UCSD-AML1 (cell line): ENCODE measurements at regions not wholly inside any gene's neighbourhood (a gene's known extent, or its start where the extent isn't known, plus 50 kb on each side); places are given as distances from the start of the nearest gene placed in this dataset.

Experiments
- DNase-seq: peaks from one replicate; lab custom pipeline; 2025; ENCODE audit not compliant: unreplicated experiment; lab: John Stamatoyannopoulos, UW

GRCh38 chr5:124093658-124094057 is 581.7 kb downstream of the CSNK1G3 start:
- no peak for DNase-seq

- no peak for DNase-seq
Measured at GRCh38 chr5:124090115-124090514, 578.1 kb downstream of the CSNK1G3 start.

GRCh38 chr5:124089578-124089977 is 577.6 kb downstream of the CSNK1G3 start:
- DNase-seq: no peak

- no peak for DNase-seq
Measured at GRCh38 chr5:124088289-124089032, 576.5 kb downstream of the CSNK1G3 start.

GRCh38 chr5:124087752-124088151 is 575.8 kb downstream of the CSNK1G3 start:
- DNase-seq: no peak

GRCh38 chr5:124080256-124080655 is 568.3 kb downstream of the CSNK1G3 start:
- DNase-seq: no peak

GRCh38 chr5:124079062-124079461 is 567.1 kb downstream of the CSNK1G3 start:
- no peak for DNase-seq

- DNase-seq: no peak
Measured at GRCh38 chr5:124074500-124074899, 562.5 kb downstream of the CSNK1G3 start.

GRCh38 chr5:124072570-124072969 is 560.6 kb downstream of the CSNK1G3 start:
- no peak for DNase-seq

- DNase-seq: no peak
Measured at GRCh38 chr5:124071039-124071438, 559.1 kb downstream of the CSNK1G3 start.

- no peak for DNase-seq
Measured at GRCh38 chr5:124065508-124065907, 553.5 kb downstream of the CSNK1G3 start.

- DNase-seq: no peak
Measured at GRCh38 chr5:124064956-124065355, 553.0 kb downstream of the CSNK1G3 start.

GRCh38 chr5:124061663-124062062 is 549.7 kb downstream of the CSNK1G3 start:
- no peak for DNase-seq

GRCh38 chr5:124061068-124061430 is 549.1 kb downstream of the CSNK1G3 start:
- DNase-seq: no peak

GRCh38 chr5:124060413-124061067 is 548.6 kb downstream of the CSNK1G3 start:
- DNase-seq: no peak

GRCh38 chr5:124060011-124060410 is 548.0 kb downstream of the CSNK1G3 start:
- no peak for DNase-seq

GRCh38 chr5:124059200-124059599 is 547.2 kb downstream of the CSNK1G3 start:
- DNase-seq: no peak

GRCh38 chr5:124057724-124058231 is 545.8 kb downstream of the CSNK1G3 start:
- DNase-seq: peak; percentile 18

- DNase-seq: peak; percentile 78
Measured at GRCh38 chr5:124056991-124057723, 545.2 kb downstream of the CSNK1G3 start.

- no peak for DNase-seq
Measured at GRCh38 chr5:124056326-124056990, 544.5 kb downstream of the CSNK1G3 start.

GRCh38 chr5:124055751-124056150 is 543.8 kb downstream of the CSNK1G3 start:
- no peak for DNase-seq
